ENCODE measurements at regions not wholly inside any gene's neighbourhood (a gene's known extent, or its start where the extent isn't known, plus 50 kb on each side); places are given as distances from the start of the nearest gene placed in this dataset.
"Not testable (repeated sequence)": the region's sequence is repeated elsewhere in the genome, so short reads cannot be mapped to it uniquely, and the experiment has no call there.

DNA sequence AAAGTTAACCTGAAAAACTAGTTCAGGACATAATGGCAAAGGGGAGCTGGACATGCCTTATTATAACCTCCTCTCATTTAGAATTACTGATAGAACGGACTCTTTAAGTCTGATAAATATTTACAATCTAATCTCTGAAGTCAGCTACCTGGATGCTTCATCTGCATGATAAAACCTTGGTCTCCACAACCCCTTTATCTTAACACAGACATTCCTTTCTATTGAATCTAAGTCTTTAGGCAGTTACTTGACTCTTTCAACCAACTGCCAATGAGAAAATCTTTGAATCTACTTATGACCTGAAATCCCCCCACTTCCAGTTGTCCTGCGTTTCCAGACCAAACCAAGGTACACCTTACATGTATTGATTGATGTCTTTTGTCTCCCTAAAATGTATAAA lies 191.2 kb upstream of the LRRTM4 start:
- ChIA-PET POLR2A (no interaction called here), CTCF (no interaction called here)

DNA sequence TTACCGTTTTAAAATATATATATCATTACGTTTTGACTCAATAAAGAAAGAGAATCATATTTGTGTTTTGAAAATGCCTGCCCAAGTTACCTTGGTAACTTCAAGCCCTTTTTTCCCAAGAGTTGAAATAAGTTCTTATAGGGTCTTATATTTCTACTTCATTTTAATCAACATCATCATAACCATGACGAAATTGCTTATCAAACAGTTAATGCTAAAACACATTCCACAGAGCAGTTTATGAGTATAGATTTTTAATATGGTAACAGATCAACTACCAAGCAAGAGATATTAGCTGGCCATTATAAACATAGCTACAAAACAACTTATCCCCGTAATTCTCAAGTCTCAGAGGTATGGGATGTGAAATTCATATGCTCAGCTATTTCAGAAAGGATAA lies 197.9 kb upstream of the LRRTM4 start:
- POLR2A ChIA-PET = no interaction called here

DNA sequence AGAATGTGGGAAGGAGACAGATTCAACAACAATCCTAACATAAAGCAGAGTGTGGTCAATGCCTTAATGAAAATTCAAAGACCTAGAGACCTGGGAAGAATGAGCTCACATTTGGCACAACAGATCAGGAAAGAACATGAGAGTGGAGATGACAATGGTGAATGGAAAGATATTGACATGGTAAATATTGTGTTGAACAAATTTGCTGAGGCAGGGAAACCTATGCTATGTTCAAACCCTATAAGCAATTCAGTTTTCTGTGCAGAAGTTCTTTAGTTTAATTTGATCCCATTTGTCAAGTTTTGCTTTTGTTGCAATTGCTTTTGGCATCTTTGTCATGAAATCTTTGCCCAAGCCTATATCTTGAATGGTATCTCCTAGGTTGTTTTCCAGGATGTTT lies 199.4 kb upstream of the LRRTM4 start:
- CTCF ChIA-PET = no interaction called here
- POLR2A ChIA-PET = no interaction called here

More for the DNA sequence above, 197.9 kb upstream of the LRRTM4 start:
- CTCF ChIA-PET = no interaction called here

DNA sequence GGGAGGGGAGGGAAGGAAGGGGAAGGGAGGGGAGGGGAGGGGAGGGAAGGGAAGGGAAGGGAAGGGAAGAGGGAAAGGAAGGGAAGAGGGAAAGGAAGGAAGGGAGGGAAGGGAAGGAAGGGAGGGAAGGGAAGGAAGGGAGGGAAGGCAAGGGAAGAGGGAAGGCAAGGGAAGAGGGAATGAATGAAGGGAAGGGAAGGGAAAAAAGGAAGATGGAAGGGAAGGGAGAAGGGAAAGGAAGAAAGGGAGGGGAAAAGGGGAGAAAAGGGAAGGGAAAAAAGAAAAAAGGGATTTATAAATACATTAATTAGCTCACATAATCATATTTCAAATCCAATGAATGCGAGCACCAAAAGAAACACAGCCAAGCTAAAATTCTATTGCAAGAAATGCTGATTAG lies 202.9 kb upstream of the LRRTM4 start:
- ChIA-PET POLR2A (no interaction called here), CTCF (no interaction called here)

DNA sequence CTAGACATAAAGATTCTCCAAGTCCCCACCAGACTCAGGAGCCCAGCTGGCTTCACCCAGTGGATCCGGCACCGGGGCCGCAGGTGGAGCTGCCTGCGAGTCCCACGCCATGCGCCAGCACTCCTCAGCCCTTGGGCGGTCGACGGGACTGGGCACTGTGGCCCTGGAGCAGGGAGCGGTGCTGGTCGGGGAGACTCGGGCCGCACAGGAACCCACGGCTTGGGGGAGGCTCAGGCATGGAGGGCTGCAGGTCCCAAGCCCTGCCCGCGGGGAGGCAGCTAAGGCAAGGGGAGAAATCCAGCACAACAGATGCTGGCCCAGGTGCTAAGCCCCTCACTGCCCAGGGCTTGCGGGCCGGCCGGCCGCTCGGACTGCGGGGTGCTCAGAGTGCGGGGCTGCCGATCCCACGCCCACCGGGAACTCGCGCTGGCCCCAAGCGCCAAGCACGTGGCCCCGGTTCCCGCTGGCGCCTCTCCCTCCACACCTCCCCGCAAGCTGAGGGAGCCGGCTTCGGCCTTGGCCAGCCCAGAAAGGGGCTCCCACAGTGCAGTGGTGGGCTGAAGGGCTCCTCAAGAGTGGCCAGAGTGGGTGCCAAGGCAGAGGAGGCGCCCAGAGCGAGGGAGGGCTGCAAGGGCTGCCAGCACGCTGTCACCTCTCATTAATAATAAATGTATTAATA lies 212.6 kb upstream of the LRRTM4 start:
- POLR2A ChIA-PET = not testable (repeated sequence)
- CTCF ChIA-PET = interaction anchor here (0.5 kb wide), 1 partner anchor 944 kb away, joined by 3 read pairs; no protein-coding TSS in a partner anchor

DNA sequence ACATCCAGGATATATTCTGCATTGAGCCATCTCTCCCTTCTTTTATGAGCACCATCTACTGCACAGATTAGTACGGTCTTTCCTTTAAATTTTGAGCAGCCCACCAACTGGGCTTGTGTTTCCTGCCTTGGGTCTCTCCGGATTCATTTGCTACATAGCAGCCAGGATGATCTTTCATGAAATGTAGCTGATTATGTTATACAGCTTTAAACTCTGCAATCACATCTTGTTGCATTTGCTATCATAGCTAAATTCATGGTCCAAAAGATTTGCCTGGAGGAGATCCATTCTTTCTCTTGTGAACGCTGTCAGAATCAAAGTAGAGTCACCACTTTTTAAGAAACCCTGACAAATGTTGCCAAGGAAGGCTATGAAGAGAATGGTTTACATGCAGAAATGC lies 215.1 kb upstream of the LRRTM4 start:
- CTCF ChIA-PET = no interaction called here

DNA sequence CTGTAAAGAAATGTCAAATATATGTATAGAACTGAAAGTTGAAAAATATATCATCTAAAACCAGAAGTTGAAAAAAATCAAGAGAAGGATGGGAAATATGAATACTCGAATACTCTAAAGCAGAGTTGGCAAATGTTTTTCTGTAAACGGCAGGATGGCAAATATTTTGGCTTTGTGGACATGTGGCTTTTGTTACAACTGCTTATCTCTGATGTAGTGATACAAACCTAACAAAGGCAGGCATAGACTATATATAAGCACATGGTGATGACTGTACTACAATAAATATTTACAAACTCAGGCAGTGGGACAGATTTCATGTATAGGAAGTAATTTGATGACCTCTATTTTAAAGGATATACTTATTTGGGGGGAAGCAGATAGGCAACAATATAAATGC lies 224.6 kb upstream of the LRRTM4 start:
- ChIA-PET CTCF (no interaction called here), POLR2A (no interaction called here)

More for the DNA sequence above, 215.1 kb upstream of the LRRTM4 start:
- POLR2A ChIA-PET = no interaction called here

DNA sequence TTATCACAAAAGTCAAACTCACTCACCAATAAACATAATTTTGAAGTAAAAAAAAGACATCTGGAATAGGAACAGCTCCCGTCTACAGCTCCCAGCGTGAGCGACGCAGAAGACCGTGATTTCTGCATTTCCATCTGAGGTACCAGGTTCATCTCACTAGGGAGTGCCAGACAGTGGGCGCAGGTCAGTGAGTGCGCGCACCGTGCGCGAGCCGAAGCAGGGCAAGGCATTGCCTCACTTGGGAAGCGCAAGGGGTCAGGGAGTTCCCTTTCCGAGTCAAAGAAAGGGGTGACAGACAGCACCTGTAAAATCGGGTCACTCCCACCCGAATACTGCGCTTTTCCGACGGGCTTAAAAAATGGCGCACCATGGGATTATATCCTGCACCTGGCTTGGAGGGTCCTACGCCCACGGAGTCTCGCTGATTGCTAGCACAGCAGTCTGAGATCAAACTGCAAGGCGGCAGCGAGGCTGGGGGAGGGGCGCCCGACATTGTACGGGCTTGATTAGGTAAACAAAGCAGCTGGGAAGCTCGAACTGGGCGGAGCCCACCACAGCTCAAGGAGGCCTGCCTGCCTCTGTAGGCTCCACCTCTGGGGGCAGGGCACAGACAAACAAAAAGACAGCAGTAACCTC lies 231.7 kb upstream of the LRRTM4 start:
- POLR2A ChIA-PET, CTCF ChIA-PET: not testable (repeated sequence)

DNA sequence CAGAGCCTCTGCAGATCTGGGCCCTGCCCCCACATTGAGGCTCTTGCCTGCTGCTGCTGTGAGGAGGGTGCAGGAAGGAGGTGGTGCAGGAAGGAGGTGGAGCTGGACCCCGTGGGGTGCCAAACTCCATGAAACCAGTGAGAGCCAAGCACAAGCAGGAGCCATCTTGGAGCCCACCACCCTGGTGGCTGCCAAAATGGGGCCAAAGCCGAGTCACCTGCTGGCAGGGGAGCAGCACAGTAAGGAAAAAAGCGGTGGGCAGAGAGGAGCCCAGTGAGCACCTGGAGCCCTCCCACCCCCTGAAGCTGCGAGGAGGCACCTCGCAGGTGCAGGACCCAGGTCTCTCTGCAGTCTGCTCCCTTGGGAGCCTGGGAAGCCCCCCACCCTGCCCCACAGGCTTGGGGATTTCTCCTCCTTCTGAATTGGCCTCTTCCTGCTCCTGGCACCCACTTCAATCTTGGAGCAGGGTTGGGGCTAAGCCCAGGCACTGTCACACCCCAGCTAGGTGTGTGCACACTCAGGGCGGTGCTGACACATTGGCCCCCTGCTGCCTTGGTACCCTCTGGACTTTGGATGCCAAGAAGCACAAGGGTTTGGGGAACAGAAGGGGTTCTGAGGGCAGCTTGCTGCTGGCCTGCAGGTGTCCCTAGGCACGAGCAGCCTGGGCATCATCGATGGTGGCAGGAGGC lies 245.4 kb upstream of the LRRTM4 start:
- POLR2A ChIA-PET = interaction anchor here (0.5 kb wide), 1 partner anchor 127 kb away, joined by 3 read pairs; no protein-coding TSS in a partner anchor
- CTCF ChIA-PET = no interaction called here

DNA sequence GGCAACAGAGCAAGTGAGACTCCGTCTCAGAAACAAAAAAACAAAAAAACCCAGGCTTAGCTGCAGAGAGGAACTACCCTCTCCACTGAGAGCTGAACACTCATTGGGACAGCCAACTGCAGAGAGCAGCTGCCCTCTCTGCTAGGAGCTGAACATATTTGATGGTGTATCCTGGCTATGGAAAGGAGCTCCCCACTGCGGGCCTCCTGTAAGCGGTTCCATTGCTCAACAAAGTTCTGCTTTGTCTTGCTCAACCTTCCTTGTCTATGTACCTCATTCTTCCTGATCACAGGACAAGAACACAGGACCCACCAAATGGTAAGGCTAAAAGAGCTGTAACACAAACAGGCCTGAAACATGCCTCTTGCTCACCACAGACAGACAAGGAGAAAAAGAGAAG lies 246.3 kb upstream of the LRRTM4 start:
- ChIA-PET CTCF (no interaction called here), POLR2A (no interaction called here)

DNA sequence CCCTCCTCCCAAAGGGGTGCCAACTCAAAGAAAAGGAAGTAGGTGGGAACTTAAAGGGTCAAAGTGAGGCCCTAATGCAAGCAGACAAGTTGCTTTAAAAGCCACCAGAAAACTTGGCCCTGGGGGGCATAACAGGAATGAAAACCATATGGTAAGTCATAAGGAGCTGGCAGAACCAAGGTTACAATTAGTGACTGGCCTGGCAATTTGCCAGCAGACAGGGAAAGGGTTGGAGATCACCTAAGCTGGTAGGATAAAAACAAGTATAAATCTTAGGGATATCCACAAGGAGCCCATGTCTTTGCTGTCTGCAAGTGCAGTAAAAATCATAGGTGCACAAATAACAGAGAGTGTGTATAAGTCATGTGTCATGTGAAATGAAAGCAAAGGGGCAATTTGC lies 256.7 kb upstream of the LRRTM4 start:
- POLR2A ChIA-PET = no interaction called here
- CTCF ChIA-PET = no interaction called here

DNA sequence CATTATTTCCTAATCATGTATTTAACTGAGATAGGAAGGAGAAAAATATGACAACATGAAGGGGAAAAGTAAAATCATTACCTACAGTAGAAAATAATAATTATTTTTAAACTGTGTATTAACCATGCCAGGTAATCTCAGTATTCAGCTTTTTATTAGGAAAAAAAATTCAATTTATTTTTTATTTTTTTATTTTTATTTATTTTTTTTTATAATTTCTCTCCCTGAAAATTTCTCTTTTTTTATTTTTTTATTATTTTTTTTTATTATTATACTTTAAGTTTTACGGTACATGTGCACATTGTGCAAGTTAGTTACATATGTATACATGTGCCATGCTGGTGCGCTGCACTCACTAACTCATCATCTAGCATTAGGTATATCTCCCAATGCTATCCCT lies 271.3 kb upstream of the LRRTM4 start:
- CTCF ChIA-PET, POLR2A ChIA-PET: not testable (repeated sequence)

DNA sequence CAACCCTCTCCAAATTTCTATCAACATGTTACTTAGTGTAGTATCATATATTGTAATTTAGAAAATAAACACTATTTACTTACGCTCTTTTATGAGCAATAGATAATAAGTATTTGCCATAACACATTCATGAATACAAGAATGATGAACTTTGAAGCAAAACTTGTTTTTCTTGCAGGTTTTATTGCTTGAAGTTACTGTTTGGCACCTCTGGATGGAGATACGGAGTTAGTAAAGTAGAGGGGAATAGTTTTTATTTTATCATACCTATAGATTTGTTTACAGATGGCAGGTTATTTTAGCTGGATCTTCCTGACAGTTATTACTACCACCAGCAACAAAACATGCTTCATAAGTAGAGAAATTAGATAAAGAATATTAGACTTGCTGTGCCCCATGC lies 274.2 kb upstream of the LRRTM4 start:
- ChIA-PET CTCF (no interaction called here), POLR2A (no interaction called here)

DNA sequence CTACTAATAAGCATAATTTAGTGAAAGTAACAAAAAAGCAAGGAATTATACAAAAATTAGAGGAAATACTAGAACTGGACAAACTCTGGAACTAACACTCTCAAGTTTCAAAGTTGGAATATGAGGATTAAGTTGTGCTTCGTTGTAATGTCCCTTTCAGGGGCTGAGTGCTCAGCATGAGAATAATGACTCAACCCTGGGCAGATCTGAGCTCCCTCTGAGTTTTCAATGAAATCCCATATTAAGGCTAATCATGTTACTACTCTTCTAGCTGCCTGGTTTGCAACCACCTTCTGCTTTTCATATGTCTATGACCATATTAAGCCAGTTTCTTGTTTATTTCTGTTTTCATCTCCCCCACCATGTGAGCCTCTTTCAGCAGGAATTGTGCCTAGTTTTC lies 274.9 kb upstream of the LRRTM4 start:
- ChIA-PET POLR2A (no interaction called here), CTCF (no interaction called here)

DNA sequence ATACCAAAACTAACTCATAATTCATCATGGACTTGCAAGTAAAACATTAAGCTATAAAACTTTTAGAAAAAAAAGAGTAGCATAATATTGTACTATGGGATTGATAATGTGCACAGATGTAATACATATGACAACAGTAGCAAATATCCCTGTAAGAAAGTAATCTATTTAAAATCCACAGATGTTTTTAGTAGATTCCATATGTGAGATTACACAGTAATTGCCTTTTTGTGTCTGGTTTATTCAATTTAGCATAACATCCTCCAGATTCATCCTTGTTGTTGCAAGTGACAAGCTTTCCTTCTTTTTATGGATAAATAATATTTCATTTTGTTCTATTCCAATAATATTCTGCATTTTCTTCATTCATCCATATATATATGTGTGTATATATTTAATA lies 278.2 kb upstream of the LRRTM4 start:
- CTCF ChIA-PET = no interaction called here
- POLR2A ChIA-PET = no interaction called here

DNA sequence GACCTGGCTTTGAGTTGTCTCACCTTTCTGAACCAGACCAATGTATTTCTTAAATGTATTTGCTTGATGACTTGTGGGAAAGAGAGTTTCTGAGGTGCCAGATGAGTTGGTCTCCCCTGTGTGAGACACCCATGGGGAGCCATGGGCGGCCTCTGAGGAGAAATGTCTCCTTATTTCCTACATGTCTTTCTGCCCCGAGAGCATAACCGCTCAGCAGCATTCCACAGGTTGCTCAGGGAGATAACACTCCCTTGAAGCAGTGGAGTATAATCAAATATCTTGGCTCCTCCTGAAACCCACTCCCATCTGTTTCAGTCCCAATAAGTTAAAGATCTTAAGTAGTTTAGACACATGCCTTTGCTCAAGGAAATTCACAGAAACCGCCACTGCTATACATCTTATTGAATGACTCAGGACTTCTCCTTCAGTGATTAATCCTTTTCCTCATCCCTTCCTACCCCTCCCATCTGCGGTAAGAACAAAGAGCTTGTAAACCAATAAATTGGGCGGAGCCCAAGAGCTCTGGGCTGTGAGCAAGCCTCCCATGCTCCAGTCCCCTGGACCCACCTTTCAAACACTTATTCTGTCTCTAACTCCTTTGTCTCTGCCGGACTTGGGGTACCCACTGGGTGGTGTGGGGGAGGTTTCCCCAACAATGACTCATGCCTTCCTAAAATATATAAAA lies 285.5 kb upstream of the LRRTM4 start:
- CTCF ChIA-PET = no interaction called here

DNA sequence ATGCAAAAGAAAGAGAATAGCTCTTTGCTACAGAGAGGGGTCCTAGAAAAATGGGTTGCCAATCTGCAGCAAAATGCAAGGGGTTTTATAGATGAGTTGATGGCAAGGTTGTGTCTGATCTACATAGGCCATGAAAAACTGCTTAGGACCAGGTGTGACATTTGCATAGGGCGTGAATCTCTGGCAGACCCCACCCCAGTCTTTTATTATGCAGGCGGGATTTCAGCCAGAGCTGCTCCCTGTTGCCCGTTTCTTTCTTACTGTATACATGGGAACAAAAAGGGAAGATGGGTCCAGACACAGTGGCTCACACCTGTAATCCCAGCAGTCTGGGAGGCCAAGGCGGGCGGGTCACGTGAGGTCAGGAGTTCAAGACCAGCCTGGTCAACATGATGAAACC lies 286.4 kb upstream of the LRRTM4 start:
- CTCF ChIA-PET = no interaction called here
- POLR2A ChIA-PET = no interaction called here

More for the DNA sequence above, 285.5 kb upstream of the LRRTM4 start:
- POLR2A ChIA-PET = no interaction called here

DNA sequence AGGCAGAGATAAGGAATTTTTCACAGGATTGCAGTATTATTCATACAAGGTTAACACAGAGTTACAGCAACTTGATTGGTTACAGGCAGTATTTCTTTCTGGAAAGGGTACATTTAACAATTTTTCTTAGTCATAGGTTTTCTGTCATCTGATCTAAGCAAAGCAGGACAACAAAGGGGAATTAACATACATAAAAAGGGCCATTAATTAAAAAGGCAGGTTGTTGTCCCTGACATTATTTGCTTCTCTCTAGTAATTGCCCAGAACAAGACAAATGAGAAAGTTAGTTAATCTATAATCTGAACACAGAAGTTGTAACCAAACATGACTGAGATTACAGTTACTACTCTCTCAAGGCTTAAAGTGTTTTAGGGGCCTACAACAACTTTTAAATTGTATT lies 291.4 kb upstream of the LRRTM4 start:
- CTCF ChIA-PET = no interaction called here
- POLR2A ChIA-PET = no interaction called here

DNA sequence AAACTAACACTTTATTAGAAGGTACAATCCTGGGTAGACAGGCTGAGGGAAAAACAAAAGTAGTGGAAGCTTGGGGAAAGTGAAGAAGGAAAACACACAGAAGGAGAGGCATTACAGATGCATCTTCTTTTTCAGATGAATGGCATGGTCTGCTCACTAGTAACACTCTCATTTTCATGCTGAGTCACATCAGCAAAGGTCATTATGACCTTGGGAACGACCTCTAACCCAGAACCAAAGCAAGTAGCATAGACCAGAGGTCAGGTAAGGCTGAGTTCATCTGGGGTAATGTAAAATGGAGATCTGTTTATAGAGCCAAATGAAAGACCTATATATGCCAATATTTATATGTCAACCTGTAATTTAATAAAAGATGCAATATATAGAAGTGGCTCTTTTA lies 294.4 kb upstream of the LRRTM4 start:
- CTCF ChIA-PET = no interaction called here
- POLR2A ChIA-PET = no interaction called here

DNA sequence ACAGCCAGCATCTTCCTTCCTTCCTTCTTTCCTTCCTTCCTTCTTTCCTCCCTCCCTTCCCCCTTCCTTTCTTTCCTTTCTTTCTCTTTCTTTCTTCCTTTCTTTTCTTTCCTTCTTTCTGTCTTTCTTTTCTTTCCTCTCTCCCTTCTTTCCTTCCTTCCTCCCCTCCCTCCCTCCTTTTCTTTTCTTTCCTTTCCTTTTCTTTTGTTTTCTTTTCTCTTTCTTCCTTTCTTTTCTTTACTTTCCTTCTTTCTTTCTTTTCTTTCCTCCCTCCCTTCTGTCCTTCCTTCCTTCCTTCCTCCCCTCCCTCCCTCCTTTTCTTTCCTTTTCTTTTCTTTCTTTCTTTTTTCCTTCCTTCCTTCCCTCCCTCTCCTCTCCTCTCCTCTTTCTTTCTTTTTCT lies 296.0 kb upstream of the LRRTM4 start:
- POLR2A ChIA-PET = no interaction called here
- CTCF ChIA-PET = no interaction called here

DNA sequence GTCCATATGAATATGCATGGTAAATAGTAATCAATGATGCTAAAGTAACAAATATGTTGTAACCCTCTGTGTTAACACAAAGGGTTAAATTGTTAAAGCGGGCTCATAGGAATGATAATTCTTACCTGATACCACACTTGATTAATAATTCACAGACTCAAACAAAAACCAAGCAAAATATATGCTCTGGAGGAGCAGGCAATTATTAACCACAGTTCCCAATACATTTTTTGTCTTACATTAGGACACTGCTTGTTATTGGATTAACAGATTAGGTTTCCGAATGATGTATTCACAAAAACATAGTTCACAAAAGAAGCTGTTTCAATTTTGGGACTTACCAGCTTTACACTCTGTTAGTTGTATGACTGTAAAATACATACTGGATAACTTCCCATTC lies 300.9 kb upstream of the LRRTM4 start:
- ChIA-PET POLR2A (no interaction called here), CTCF (no interaction called here)
